Activated CD8-positive, alpha-beta T cell treated with anti-CD3 and anti-CD28 coated beads, Interleukin-2, amount 10 ng/mL, durations not matched to agents 7 days and 5 days (primary cell): ENCODE measurements at regions not wholly inside any gene's neighbourhood (a gene's known extent, or its start where the extent isn't known, plus 50 kb on each side); places are given as distances from the start of the nearest gene placed in this dataset.

Experiments
- ATAC-seq: fragments of 150-1000 bp; cut with Tn5 transposase; one replicate; pipeline ENCODE4 v1.10.0; 2021; ENCODE audit warnings: moderate library complexity
- CTCF ChIA-PET: fragments of 350-600 bp; sonication (Branson Sonifier 250); formaldehyde crosslinking; loops from one replicate; lab custom pipeline; 2021; ENCODE audit warnings: antibody characterized with exemption; lab: Charles Lee
- POLR2A ChIA-PET: fragments of 350-600 bp; sonication (Branson Sonifier 250); formaldehyde crosslinking; loops from one replicate; lab custom pipeline; 2021; ENCODE audit warnings: antibody characterized with exemption; lab: Charles Lee
- DNase-seq: peaks from one replicate; pipeline ENCODE4 v3.0.0-alpha.2; 2020
- H3K27ac Mint-ChIP-seq: one replicate; pipeline ENCODE4 v1.8.0; 2021; ENCODE audit warnings: mild to moderate bottlenecking, mixed read lengths
- H3K27me3 Mint-ChIP-seq: one replicate; pipeline ENCODE4 v1.8.0; 2021; ENCODE audit warnings: low read depth, mixed read lengths
- H3K36me3 Mint-ChIP-seq: one replicate; pipeline ENCODE4 v1.8.0; 2021; ENCODE audit warnings: low read depth, mixed read lengths
- H3K4me1 Mint-ChIP-seq: one replicate; pipeline ENCODE4 v1.8.0; 2021; ENCODE audit warnings: low read depth, mixed read lengths
- H3K4me3 Mint-ChIP-seq: one replicate; pipeline ENCODE4 v1.8.0; 2021; ENCODE audit warnings: mild to moderate bottlenecking, mixed read lengths
- H3K9me3 Mint-ChIP-seq: one replicate; pipeline ENCODE4 v1.8.0; 2022; ENCODE audit warnings: mixed read lengths; ENCODE audit not compliant: insufficient read depth

DNA sequence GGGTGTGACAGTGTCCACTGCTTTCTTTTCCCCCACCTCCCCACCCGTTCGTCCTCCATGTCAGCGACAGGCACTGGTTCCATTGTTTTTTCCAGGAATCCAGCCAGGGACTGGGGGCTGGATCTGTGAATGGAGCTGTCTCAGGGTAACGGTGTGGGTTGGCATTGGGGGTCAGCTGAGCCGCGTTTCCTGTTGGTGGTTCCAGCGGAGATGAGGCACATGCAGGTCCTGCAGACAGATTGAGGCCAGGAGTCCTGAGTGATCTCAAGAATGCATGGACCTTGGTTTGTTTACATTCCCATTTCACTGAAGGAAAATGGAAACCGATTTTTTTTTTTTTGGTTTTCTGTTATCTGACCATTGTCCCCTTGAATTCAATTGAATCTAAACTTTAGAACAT is 303.9 kb downstream of the FGF9 start:
- POLR2A ChIA-PET, result no interaction called here

DNA sequence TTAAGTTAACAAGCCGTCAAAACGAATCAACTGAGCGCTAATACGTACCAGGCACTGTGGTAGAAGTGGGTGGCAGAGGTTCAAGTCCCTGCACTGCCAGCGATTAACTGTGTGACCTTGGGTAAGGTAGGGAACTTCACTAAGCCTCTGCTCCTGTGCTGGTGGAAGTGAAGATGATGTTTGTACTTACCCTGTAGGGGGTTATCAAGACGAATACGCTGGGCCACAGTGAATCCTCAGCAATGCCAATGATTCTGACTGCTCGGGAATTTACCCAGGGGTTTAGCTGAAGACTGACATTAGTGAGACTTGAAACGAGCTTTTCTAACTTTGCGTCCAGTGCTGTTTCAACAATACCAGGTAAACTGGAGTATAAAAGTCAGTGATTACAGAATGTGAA is 305.3 kb downstream of the FGF9 start:
- H3K4me3 Mint-ChIP-seq, result no peak overlapping the region
- H3K4me1 Mint-ChIP-seq, result no peaks in the 10 kb centered on the region
- CTCF ChIA-PET, result no interaction called here
- POLR2A ChIA-PET, result no interaction called here
- no peak for ATAC-seq
- DNase-seq, result no peak
- no peaks in the 10 kb centered on the region for H3K27me3 Mint-ChIP-seq
- no peaks in the 10 kb centered on the region for H3K36me3 Mint-ChIP-seq
- no peak overlapping the region for H3K27ac Mint-ChIP-seq
- H3K9me3 Mint-ChIP-seq, result no peaks in the 10 kb centered on the region

More for the DNA sequence above, 303.9 kb downstream of the FGF9 start:
- no peaks in the 10 kb centered on the region for H3K4me1 Mint-ChIP-seq
- no peak overlapping the region for H3K27ac Mint-ChIP-seq
- H3K36me3 Mint-ChIP-seq, result no peaks in the 10 kb centered on the region
- no peaks in the 10 kb centered on the region for H3K9me3 Mint-ChIP-seq
- H3K4me3 Mint-ChIP-seq, result no peak overlapping the region
- ATAC-seq, result no peak
- no peaks in the 10 kb centered on the region for H3K27me3 Mint-ChIP-seq
- CTCF ChIA-PET, result no interaction called here
- no peak for DNase-seq

GRCh38 chr13:21979161-21979806 is 308.4 kb downstream of the FGF9 start:
- POLR2A ChIA-PET, result no interaction called here
- Mint-ChIP-seq H3K4me3 (no peak overlapping the region), H3K9me3 (no peaks in the 10 kb centered on the region), H3K27me3 (no peaks in the 10 kb centered on the region), H3K4me1 (no peaks in the 10 kb centered on the region), H3K27ac (no peak overlapping the region), H3K36me3 (no peaks in the 10 kb centered on the region)
- ATAC-seq (no peak), DNase-seq (no peak)
- CTCF ChIA-PET, result no interaction called here

GRCh38 chr13:21980049-21980448 is 309.2 kb downstream of the FGF9 start:
- DNase-seq (no peak), ATAC-seq (no peak)
- ChIA-PET CTCF (no interaction called here), POLR2A (no interaction called here)
- H3K4me1 Mint-ChIP-seq, result no peaks in the 10 kb centered on the region
- H3K36me3 Mint-ChIP-seq, result no peaks in the 10 kb centered on the region
- no peaks in the 10 kb centered on the region for H3K27me3 Mint-ChIP-seq
- H3K9me3 Mint-ChIP-seq, result no peaks in the 10 kb centered on the region
- H3K27ac Mint-ChIP-seq, result no peak overlapping the region
- no peak overlapping the region for H3K4me3 Mint-ChIP-seq

DNA sequence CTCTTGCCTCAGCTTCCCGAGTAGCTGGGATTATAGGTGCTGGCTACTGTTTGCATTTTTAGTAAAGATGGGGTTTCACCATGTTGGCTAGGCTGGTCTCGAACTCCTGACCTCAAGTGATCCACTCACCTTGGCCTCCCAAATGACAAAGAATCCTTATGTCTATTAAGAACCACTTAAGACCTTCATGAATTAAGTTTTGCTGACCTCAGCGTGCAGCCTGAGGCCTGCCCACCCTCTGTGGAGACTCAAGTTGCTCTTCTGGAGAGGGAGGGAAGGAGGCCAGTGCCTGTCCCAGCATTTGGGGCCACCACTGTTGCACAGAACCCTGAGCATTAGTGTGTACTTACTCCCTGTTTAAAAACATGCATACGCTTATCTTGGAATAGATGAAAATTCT is 313.3 kb downstream of the FGF9 start:
- no peak overlapping the region for H3K4me3 Mint-ChIP-seq
- H3K9me3 Mint-ChIP-seq, result no peaks in the 10 kb centered on the region
- no peak for DNase-seq
- H3K4me1 Mint-ChIP-seq, result no peaks in the 10 kb centered on the region
- no peak overlapping the region for H3K27ac Mint-ChIP-seq
- no peak for ATAC-seq
- H3K36me3 Mint-ChIP-seq, result no peaks in the 10 kb centered on the region
- ChIA-PET CTCF (no interaction called here), POLR2A (no interaction called here)
- H3K27me3 Mint-ChIP-seq, result no peaks in the 10 kb centered on the region

DNA sequence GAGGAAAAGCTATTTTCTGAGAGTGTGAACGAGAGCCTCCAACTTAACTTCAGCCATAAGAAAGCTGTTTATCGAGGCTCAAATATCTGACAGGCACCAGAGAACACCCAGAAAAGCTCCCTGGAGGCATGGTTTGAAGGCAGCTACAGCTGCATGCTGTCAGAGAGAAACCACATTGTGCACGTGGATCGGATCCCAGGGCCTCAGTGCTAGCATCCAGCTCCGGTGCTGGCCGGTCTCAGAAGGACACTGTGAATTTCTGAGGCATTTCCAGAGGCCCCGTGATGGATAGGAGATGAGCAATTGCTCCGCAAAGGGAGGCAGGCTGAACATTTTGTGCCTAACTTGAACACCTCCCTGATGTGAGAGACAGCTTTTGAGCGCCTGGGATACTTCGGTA is 315.7 kb downstream of the FGF9 start:
- no peaks in the 10 kb centered on the region for H3K4me1 Mint-ChIP-seq
- no peak overlapping the region for H3K4me3 Mint-ChIP-seq
- no peaks in the 10 kb centered on the region for H3K9me3 Mint-ChIP-seq
- no peaks in the 10 kb centered on the region for H3K36me3 Mint-ChIP-seq
- DNase-seq, result no peak
- no peak overlapping the region for H3K27ac Mint-ChIP-seq
- ChIA-PET CTCF (no interaction called here), POLR2A (no interaction called here)
- H3K27me3 Mint-ChIP-seq, result no peaks in the 10 kb centered on the region
- ATAC-seq, result no peak

- Mint-ChIP-seq H3K4me3 (no peak overlapping the region), H3K27ac (no peak overlapping the region), H3K9me3 (no peaks in the 10 kb centered on the region), H3K27me3 (no peaks in the 10 kb centered on the region), H3K36me3 (no peaks in the 10 kb centered on the region), H3K4me1 (no peaks in the 10 kb centered on the region)
- no peak for ATAC-seq
- ChIA-PET CTCF (no interaction called here), POLR2A (no interaction called here)
- no peak for DNase-seq
These were observed 316.9 kb downstream of the FGF9 start for GRCh38 chr13:21987793-21988192.

DNA sequence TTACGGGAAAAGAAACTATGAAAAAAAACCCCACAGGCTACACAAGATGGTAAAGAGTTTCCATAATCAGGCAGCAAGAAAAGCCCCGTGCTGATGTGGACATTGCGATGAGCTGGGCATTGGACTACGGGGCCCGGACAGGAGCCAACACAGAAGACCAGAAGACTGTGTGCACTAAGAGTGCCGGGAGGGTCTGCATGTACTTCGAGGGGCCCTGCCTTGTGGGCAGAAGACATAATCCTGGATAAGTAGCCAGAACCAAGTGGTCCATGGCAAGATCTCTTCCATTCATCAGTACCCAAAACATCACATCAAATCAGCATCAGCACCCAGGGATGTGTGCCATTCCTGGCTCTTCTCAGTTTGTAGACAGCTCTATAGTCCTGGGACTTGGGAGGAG is 317.8 kb downstream of the FGF9 start:
- no peak for ATAC-seq

GRCh38 chr13:21996049-21996448 is 325.2 kb downstream of the FGF9 start:
- CTCF ChIA-PET, result no interaction called here
- no peaks in the 10 kb centered on the region for H3K36me3 Mint-ChIP-seq
- POLR2A ChIA-PET, result no interaction called here
- H3K4me1 Mint-ChIP-seq, result no peaks in the 10 kb centered on the region
- no peak for DNase-seq
- H3K27me3 Mint-ChIP-seq, result no peaks in the 10 kb centered on the region
- no peaks in the 10 kb centered on the region for H3K9me3 Mint-ChIP-seq
- no peak overlapping the region for H3K4me3 Mint-ChIP-seq
- no peak overlapping the region for H3K27ac Mint-ChIP-seq
- no peak for ATAC-seq

More for the DNA sequence above, 317.8 kb downstream of the FGF9 start:
- ChIA-PET POLR2A (interaction anchor here (0.7 kb wide), 1 partner anchor 10 kb away, joined by 3 read pairs; no protein-coding TSS in a partner anchor), CTCF (no interaction called here)
- no peak overlapping the region for H3K27ac Mint-ChIP-seq
- no peak for DNase-seq
- no peaks in the 10 kb centered on the region for H3K27me3 Mint-ChIP-seq
- H3K36me3 Mint-ChIP-seq, result no peaks in the 10 kb centered on the region
- H3K4me1 Mint-ChIP-seq, result no peaks in the 10 kb centered on the region
- H3K9me3 Mint-ChIP-seq, result no peaks in the 10 kb centered on the region
- H3K4me3 Mint-ChIP-seq, result no peak overlapping the region

DNA sequence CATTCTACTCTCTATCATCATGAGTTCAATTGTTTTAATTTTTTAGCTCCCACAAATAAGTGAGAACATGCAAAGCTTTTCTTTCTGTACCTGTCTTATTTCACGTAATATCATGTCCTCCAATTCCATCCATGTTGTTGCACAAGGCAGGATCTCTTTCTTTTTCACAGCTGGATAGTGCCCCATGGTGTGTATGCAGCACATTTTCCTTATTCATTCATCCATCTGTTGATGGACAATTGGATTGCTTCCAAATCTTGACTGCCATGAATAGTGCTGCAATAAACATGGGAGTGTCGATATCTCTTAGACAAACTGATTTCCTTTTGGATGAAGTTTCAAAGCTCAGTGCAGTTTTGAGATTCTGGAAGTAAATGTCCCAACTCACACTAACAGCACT is 326.9 kb downstream of the FGF9 start:
- no peak overlapping the region for H3K4me3 Mint-ChIP-seq
- DNase-seq (no peak), ATAC-seq (no peak)
- H3K36me3 Mint-ChIP-seq, result no peaks in the 10 kb centered on the region
- H3K9me3 Mint-ChIP-seq, result no peaks in the 10 kb centered on the region
- no peaks in the 10 kb centered on the region for H3K4me1 Mint-ChIP-seq
- H3K27me3 Mint-ChIP-seq, result no peaks in the 10 kb centered on the region
- ChIA-PET POLR2A (no interaction called here), CTCF (no interaction called here)
- no peak overlapping the region for H3K27ac Mint-ChIP-seq

DNA sequence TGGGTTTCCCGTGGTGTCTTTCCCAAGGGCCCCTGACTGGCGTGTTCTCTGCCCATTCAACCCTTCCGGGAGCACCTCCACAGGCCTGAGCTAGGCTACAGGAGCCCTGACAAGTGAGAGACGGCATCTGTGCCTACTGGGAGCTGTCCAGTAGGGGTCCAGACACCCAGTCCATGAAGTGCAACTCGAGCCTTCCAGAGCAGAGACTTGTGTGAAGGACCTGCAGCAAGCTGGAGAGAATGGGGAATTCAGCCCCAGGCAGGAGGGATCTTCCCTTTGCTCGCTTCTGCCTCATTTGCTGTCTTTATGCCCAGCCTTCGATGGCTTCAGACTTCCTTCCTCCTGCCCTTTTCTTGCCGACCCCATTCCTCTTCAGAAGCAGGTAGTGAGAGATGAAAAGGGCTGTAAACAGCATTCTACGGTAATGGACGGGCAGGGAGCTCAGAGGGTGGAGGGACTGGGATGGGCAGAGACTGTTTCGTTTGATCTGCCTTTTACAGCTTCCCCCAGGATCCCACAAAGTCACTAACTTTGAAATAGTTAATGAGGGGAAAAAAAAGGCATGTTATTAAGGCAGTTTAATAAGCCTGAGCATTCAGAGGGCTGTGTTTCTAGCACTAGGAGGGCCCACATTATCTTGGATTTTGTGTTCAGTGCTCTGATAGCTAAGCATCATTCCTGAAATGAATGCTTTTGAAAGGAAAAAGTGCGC is 327.6 kb downstream of the FGF9 start:
- Mint-ChIP-seq H3K9me3 (no peaks in the 10 kb centered on the region), H3K27me3 (no peaks in the 10 kb centered on the region), H3K4me3 (no peak overlapping the region), H3K36me3 (no peaks in the 10 kb centered on the region), H3K27ac (no peak overlapping the region), H3K4me1 (no peaks in the 10 kb centered on the region)
- ChIA-PET CTCF (no interaction called here), POLR2A (interaction anchor here (0.6 kb wide), 1 partner anchor 9 kb away, joined by 3 read pairs; no protein-coding TSS in a partner anchor)
- ATAC-seq (no peak), DNase-seq (no peak)

DNA sequence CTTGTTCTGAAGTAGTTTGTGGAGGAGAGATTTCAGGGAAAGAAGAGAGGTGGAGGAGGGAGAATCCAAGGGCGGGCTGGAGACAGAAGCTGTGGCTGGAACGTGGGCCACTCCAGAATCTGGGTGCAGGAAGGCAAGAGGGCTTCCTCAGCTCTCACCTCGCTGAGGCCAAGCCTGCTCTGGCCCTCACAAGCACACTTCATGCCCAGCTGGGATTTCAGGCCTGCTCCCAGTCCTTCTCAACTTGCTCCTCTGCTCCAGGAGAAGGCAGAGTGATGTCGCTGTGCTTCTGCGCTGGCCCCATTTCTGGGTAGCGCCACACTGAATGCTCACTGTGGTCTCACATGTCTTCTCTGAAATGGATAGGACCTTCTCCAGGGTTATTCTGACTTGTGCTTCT is 328.8 kb downstream of the FGF9 start:
- ATAC-seq (no peak), DNase-seq (no peak)
- Mint-ChIP-seq H3K36me3 (no peaks in the 10 kb centered on the region), H3K9me3 (no peaks in the 10 kb centered on the region), H3K4me1 (no peaks in the 10 kb centered on the region), H3K4me3 (no peak overlapping the region), H3K27me3 (no peaks in the 10 kb centered on the region), H3K27ac (no peak overlapping the region)
- ChIA-PET POLR2A (no interaction called here), CTCF (no interaction called here)
